ENCODE measurements at regions not wholly inside any gene's neighbourhood (a gene's known extent, or its start where the extent isn't known, plus 50 kb on each side); places are given as distances from the start of the nearest gene placed in this dataset.

- TF ChIP-seq CHD1 (IDR thresholded peaks at IDR 0.05; ENCODE audit: low read depth, low read length) (no peak), CTCF (conservative IDR thresholded peaks at IDR 0.05; ENCODE audit: low read depth, low read length) (0 out of 2 replicates have a peak, but pooled peaks have one; percentile 12), POLR2A (IDR thresholded peaks at IDR 0.05; ENCODE audit: low read depth, low read length) (no peak), MAZ (IDR thresholded peaks at IDR 0.05; ENCODE audit: borderline replicate concordance, low read depth, low read length) (no peak)
Observed at GRCh38 chr4:111937368-111937767, 207.9 kb upstream of the FAM241A start.

Measured in IMR-90 (cell line).